ENCODE measurements at regions not wholly inside any gene's neighbourhood (a gene's known extent, or its start where the extent isn't known, plus 50 kb on each side); places are given as distances from the start of the nearest gene placed in this dataset.
"Not testable (repeated sequence)": the region's sequence is repeated elsewhere in the genome, so short reads cannot be mapped to it uniquely, and the experiment has no call there.

DNA sequence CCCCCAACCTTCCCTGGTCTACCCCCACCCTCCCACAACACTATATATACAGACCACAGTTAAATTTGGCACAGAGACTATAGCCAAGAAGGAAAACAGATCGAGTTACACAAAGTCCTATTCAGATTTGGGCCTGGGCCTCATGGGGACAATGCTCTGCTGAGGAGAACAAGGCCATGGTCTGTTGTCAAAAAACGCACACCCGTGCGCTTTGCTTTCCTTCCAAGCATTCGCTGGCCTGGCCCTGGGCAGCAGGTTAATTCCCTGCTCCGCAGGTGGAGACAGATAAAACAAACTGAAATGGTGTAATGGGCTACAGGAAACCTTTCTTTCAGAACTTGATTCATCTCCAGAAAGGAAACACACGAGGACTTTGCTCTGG, 256.2 kb downstream of the BCL2L11 start:
- TF ChIP-seq EZH2phosphoT487 (IDR thresholded peaks at IDR 0.05; ENCODE audit: borderline replicate concordance, low read length): not testable (repeated sequence)
- TF ChIP-seq, protein P1, sequence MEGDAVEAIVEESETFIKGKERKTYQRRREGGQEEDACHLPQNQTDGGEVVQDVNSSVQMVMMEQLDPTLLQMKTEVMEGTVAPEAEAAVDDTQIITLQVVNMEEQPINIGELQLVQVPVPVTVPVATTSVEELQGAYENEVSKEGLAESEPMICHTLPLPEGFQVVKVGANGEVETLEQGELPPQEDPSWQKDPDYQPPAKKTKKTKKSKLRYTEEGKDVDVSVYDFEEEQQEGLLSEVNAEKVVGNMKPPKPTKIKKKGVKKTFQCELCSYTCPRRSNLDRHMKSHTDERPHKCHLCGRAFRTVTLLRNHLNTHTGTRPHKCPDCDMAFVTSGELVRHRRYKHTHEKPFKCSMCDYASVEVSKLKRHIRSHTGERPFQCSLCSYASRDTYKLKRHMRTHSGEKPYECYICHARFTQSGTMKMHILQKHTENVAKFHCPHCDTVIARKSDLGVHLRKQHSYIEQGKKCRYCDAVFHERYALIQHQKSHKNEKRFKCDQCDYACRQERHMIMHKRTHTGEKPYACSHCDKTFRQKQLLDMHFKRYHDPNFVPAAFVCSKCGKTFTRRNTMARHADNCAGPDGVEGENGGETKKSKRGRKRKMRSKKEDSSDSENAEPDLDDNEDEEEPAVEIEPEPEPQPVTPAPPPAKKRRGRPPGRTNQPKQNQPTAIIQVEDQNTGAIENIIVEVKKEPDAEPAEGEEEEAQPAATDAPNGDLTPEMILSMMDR (IDR thresholded peaks at IDR 0.05; ENCODE audit: low read depth, low read length, poor library complexity, severe bottlenecking): not testable (repeated sequence)

Data from DOHH2 (cell line).